NCI-H2227 (cell line): ENCODE measurements at regions not wholly inside any gene's neighbourhood (a gene's known extent, or its start where the extent isn't known, plus 50 kb on each side); places are given as distances from the start of the nearest gene placed in this dataset.

Experiments used
- DNase-seq: peaks from one replicate; lab custom pipeline; 2025; ENCODE audit not compliant: unreplicated experiment; lab: John Stamatoyannopoulos, UW

DNA sequence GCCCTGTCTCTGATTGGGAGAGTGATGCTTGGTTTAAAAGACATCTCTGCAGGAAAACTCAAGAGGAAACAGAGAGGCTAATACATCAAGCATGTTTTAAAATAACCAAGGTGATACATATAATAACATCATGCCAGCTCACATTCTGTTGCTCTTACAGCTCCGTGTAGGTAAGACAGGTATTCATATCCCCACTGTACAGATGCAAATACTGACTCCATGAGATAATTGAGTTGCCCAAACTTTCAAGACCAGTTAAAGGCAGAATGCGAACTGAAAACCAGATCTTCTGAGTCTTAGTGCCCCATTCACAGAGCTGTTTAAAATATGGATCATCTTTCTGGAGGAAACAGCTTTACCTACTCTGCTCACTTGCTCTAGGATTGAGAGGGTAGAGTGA lies 214.0 kb downstream of the PIK3R1 start:
- DNase-seq: no peak

DNA sequence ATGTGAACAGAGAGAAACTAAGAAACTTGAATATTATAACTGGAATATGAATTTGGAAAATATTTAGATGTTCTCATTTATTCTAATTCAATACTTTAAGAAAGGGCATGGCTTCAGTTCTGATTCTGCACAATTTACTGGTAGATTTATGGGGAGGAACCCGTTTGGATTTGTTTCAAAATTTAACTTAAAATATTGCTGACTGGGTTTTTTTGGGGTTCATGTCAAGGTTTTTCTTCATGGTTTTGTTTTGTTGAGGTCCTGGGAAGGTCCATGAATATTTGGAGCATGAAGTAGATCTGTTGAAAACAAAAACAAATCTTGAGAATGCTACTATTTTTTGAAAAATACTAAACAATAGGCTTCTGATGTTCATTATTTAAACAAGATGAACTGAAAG lies 214.7 kb downstream of the PIK3R1 start:
- DNase-seq: no peak

DNA sequence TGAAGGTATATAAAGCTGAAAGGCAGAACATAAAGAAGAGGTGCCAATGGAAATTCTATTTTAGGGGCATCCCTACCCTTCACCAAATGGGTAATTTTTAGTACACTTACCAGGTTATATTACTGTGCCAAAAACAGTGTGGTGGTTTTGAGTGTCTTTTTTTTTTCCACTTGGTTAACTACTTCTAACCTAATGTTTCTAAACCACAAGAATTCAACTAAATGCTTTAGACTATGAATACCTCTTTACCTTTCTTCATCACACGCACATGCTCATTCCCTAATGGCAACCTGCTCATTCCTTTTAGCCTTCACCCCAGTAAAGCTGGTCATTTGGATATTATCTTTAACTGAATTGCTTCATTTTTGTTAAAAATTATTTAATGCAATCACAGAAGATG lies 215.6 kb downstream of the PIK3R1 start:
- no peak for DNase-seq

DNA sequence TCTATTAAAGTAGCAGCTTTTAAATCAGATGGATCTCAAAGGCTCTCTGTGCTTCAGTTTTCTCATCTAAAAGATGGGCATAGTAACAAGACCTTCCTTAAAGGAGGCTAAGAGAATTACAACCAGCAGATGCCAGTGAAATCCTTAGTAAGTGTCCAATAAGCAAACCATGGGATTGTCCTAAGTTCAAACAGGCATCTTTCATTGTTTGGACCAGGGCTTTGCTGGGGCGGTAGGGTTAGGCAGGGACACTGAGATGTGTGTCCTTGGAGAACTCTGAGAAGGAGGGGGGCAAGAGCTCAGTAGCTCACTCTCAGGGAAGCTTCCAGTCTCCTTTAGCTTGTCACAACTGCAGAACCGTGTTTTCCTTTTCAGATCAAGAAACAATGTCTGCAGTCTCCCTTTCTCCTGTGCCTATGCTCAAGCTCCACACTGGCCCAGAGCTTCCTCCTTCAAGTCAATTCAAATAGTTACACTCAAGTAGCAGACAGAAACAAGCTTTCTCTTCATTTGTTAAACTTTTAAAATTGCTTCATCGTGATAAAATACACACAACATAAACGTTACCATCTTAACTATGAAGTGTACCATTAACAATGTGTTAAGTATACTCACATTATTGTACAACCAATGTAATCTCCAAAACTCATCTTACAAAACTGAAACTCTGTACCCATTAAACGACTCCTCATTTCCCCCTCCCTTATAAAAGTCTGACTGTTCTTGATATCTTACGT lies 216.2 kb downstream of the PIK3R1 start:
- no peak for DNase-seq

DNA sequence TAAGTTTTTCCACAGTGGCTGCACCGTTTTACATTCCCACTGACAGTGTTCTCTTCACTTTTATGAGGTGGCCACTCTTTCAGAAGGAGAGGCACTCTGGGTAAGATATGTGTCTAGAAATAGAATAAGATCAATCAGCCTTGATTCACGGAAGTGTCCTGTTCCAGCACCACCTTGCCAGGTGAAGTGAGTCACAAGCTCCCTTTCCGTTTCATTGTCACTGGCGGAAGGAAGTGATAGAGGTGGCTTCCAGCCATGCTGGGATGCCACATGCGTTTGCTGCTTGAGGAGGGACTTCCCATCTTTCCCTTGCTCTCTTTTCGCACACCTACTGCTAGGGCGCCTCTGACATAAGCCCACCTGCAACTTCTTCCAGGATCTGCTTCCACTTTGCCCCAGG lies 217.1 kb downstream of the PIK3R1 start:
- DNase-seq: no peak

DNA sequence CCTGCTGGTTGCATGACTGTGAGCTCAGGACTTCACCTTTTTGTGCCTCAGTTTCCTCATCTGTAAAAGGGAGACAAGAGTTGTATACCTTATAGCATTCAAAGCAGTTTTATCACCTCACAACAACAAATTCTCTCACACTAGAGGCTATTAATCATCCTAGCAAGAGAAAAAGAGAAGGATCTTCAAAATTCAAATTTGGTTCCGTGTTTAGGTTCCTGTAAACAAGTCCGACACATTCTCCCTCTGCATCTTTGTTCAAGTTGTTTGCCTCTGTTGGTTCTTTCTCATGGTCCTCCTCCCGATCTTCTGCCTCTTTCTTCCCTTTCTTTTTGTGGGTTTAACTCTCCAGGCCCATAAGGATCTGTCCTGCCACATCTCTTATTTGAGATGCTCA lies 218.0 kb downstream of the PIK3R1 start:
- no peak for DNase-seq

DNA sequence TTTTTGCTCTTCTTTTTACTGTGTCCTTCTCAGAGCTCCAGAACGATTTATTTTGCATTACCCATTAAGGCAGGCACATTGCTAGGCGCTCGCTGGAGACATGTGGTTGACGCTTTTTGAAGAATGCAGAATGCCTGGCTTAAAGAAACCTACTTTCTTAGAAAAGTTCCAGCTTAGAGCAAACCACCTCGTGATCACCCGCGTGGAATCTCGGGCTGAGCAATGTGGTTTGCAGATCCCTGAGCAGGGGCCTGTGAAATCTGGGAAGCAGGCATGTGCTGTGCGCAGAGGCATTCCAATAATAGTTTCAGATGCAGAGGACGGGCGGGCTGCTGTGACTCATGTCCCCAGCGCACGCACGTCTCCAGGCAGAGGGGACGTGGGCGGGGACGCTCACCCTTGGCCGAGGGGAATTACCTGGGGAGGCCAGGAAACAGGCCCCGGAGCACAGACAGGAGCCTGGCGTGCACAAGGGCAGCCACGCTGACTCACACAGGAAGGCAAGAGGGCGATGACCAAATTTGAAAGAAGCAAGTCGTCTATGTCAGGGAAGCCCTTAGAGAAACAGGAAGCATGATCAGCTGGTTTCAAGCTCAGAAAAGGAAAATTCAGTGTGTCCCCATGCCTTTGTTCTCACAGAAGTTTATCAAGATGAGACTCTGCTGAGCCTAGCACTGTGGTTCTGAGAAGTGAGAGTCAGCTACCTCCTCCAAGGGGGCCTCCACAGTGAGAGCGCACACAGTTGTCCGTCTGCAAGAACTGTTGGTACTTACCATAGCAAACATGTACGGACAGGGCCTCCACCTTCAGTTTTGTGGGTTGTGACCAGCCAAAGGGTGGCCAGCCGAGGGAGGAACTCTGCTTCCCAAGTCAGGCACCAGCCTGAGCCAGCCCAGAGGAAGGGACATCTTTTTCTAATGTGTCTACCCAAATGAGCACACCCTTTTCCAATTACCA lies 218.6 kb downstream of the PIK3R1 start:
- no peak for DNase-seq

DNA sequence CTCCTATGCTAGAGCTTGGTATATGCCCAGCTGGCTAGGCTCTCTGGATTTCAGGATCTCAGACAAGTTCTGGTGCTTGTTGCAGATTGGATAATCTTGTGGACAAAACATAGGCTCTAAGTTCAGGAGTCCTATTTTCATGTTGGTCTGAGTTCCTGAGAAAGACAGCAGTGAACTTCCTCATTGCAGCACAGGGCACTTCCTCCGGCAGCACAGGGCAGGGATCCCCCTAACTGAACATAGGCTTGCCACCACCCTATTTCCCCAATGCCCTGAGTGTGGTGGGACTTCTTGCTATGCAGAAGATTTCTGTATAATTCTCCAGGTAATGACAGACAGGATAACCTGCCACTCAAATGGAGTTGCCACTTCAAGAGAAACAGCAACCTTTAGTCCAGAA lies 220.1 kb downstream of the PIK3R1 start:
- DNase-seq: no peak

DNA sequence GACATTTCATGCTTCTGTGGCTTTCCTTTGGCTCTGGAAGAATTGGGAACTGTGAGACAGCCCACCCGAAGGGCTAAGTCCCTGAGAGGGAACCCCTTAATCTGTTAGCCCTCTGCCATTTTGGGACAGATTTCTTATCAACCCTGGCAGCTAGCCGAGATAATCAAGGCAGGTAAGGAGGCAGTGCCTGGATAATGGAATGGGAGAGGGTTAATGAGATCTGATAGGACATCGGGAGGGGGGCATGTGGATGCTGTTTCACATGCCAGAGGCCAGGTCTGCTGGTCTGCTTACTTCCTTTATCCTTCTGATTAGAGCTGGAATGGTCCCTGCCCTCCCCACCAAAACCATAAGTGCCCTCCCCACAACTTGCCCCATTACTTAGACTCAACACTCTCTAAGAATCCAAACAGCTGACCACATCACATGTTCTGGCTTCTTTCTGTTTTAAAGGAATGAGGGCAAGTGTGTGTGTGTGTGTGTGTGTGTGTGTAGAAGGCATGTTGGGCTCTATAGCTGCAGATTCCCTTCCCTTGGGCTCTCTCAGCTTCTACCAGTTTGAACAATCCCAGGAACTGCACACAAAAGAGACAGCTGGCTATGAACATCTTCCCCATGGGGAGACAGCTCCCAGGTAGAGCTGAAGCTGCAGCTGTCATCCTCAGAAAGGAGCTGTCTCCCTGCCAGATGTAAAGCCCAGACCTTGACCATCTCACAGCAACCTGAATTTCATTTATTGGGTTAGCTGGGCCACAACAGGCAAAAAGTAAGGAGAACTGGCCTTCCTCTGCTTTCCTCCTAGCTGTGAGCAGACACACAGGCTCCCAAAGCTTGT lies 221.3 kb downstream of the PIK3R1 start:
- DNase-seq: no peak

DNA sequence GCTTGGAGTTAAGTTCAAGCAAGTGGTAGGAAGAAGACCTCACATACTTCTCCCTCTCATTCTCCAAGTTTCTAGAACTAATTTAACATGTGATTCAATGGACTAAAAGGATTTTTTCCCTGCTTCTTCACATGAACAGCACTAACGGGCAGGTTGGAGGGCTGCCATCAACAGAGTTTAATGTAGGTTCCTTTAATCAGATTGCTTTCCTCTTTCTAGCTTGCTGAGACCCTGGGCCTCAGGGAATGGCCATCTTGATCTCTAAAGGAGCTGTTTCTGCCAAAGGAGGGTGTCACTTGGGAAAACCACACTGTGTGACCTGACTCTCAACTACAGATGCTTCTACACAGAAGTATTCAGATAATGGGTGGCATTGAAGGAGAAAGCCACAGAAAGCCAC lies 223.3 kb downstream of the PIK3R1 start:
- no peak for DNase-seq

DNA sequence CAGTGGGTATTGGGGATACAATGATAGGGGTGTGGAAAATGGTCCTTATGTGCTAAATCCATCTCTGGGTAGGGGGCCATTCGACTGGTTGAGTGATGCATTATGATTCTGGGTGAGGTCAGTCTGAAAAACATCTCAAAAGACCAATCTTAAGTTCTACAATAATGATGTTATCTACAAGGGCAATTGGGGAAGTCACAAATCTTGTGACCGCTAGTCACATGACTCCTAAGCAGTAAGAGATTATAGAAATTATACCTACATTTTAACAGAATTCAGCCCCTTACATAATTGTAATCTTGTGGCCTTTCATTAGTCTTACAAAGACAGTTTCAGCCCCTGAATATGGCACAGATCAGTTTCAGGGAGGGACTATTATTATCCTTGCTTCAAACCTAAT lies 224.7 kb downstream of the PIK3R1 start:
- no peak for DNase-seq

DNA sequence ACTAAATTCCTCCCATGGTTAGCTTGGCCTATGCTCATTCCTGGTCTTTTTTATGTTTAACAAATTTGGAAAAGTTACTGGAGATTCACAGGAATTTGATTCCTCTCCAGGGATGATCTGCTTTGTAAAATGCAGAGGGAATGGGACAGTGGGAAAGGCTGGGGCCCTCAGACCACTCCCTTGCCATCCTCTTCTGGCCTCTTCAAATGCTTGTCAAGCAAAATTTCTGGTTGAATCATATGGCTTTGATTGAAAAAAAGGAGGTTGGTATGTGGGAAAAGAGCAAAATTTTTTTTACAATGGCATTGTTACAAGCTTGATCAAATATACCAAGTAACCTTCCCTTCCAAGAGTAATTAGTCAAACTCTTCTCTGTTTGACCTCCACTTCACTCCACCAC lies 225.1 kb downstream of the PIK3R1 start:
- no peak for DNase-seq

DNA sequence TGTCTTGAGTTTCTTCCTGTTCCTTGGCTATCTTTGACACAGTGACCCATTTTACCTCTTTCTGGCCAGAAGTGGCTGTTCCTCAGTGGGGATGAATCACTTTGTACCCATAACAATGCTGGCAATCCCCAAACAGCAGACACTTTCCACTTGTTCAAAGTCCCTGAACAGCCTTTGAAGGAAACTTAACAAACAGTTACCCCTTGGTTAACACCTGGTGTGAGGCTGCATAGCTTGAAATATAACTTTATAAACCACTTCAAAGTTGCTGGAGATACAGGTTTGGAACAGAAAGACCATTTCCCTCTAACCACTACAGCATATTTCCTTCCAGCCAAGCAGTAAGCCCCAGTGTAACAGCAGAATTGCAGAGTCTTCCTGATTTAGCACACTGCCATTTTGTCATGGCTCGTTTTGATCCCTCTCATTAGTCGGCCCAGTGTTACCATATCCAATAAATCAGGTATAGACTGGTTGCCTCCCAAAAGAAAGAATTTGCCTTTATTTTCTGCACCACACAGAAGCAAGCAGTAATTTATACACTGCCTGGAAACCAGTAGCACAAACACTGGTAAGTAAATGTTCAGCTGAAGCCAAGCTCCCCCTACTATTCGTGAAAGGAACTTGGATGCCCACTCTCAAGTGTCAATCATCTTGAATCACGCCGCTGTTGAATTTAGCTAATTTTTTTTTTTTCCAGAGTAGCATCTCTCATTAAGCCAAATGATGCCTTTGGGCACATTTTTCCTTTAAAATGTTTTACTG lies 225.9 kb downstream of the PIK3R1 start:
- no peak for DNase-seq

DNA sequence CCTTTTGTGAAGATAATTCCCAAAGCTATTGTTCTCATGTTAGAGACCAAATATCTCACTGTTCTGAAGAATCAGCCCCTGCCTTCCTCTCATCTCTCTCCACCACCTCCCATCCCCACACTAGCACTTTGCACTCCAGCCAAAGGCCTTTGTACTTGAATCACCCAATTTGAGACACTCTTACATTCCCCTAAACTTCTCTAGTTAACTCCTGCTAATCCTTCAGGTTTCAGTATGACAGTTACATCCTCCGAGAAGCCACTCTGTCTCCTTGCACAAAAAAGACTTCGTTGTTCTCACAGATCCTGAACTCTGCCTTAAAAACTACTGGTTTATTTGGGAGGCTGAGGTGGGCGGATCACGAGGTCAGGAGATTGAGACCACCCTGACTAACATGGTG lies 227.5 kb downstream of the PIK3R1 start:
- no peak for DNase-seq

DNA sequence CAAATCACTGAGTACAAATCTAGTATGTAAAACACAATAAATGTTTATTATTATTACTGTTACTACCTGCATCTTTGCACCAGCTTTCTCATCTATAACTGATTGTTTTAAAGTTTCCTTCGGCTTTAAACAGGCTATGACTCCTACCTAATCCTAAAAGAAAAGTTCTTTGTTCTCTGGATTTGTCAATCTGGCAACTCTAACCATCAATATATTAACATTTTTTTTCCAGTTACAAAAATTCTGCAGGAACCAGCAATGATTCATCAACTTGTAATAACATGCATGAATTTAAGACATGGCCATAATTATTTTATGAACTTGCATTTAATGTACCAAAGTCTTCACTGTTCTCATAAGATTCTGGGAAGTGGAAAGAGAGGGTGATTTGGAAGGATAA lies 228.5 kb downstream of the PIK3R1 start:
- DNase-seq: no peak

DNA sequence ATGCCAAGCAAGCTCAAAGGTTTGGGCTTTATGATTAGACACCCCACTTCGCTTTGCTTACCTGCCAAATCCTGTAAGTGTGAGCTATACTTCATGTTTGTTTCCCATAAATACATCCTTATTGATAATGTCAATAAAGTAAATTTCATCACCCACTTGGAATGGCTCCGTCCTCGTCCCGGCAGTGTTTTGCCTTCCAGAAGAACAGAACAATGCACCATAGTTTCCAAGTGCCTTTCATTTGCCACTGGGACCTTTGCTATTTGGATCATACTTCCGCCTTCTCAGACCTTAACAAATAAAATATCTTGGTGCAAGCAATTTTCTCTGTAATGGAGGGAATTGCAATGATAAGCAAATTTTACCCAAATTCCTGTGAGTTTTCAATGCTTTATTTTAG lies 229.3 kb downstream of the PIK3R1 start:
- no peak for DNase-seq

DNA sequence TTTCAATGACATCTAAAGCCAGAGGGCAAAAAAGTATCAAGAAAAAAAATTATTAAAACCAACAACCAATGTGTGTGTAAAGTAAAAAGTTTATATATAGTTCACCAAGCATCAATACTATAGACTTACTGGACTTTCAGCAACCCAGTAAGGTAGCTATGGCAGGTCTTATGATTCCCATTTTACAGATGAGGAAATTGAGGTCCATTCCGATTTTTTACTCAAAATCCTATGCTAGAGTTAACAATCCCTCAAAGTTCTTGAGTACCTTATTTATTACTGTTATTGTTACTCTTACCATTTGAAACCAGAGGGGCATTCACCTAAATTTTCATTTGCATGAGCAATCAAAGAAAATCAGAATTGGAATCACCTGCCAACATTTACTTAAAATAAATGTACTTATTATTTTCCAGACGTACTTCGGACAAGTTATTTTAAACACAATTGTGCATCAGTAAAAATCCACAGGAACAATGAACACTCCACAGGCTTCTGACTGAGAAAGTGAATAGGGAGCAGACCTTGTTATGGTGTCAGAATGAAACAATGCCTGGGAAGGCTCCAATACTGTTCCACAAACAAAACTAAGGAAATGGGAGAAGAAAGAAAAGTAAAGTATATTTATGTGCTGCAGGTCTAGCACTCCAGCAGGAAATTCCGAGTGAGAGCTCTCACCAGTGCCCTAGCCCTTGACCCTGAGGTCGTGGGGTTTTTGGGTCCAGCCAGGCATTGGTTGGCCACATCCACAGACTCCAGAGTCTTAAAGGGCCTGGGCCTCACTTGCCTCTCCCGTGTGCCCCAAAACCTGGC lies 229.9 kb downstream of the PIK3R1 start:
- no peak for DNase-seq

DNA sequence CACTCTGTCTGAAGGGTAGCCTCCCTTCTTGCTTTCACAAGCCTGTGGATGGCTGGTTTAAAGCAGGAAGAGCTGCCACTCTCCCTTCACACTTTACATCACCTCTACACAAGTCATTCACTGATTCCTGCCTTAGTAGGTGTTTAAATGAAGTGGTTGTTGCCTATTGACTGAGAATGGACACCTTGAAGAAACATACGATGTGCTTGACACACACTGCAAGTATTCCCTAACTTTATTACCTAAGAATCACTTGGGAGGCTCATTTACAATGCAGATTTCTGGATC lies 230.5 kb downstream of the PIK3R1 start:
- DNase-seq: no peak

DNA sequence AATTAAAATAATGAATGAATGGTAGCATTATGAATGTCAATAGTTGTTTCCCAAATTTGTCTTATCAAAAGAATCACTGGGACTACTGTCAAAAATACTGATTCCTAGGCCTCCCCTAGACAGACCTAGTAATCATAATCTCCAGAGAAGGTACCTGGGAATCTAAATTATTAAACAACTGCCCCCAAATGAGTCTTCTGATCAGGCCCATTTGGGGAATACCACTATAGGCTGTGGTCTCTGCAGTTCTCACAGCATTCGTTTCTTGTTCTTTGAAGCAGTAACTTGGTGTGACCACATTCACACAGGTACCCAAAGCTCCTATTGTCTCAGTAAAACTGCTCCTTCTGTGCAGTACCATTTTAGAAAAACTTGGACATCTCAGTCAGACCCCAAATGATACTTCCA lies 230.9 kb downstream of the PIK3R1 start:
- no peak for DNase-seq
